Colon (tissue), 2 donors: ENCODE measurements at regions not wholly inside any gene's neighbourhood (a gene's known extent, or its start where the extent isn't known, plus 50 kb on each side); places are given as distances from the start of the nearest gene placed in this dataset.
"Not testable (repeated sequence)": the region's sequence is repeated elsewhere in the genome, so short reads cannot be mapped to it uniquely, and the experiment has no call there.

Experiments used
- FAIRE-seq: peaks from 2 replicates; lab custom pipeline; 2012; peaks lifted over from hg19 to GRCh38; lab: Jason Lieb, UNC
- donor health status: control.
- donor health status: control.

GRCh38 chrX:121298499-121298898 lies 251.1 kb downstream of the GLUD2 start:
- FAIRE-seq = no peak

- FAIRE-seq = no peak
Measured at GRCh38 chrX:121301356-121301755, 253.9 kb downstream of the GLUD2 start.

- FAIRE-seq = no peak
Measured at GRCh38 chrX:121301822-121302221, 254.4 kb downstream of the GLUD2 start.

- FAIRE-seq = no peak
Measured at GRCh38 chrX:121307449-121307848, 260.0 kb downstream of the GLUD2 start.

- peak; percentile 33 for FAIRE-seq
Measured at GRCh38 chrX:121308276-121308805, 260.9 kb downstream of the GLUD2 start.

- FAIRE-seq = no peak
Measured at GRCh38 chrX:121310820-121311219, 263.4 kb downstream of the GLUD2 start.

- FAIRE-seq = no peak
Measured at GRCh38 chrX:121320441-121320840, 273.0 kb downstream of the GLUD2 start.

GRCh38 chrX:121322159-121322558 lies 274.7 kb downstream of the GLUD2 start:
- no peak for FAIRE-seq

GRCh38 chrX:121323337-121323736 lies 275.9 kb downstream of the GLUD2 start:
- FAIRE-seq = no peak

GRCh38 chrX:121333942-121334341 lies 286.5 kb downstream of the GLUD2 start:
- no peak for FAIRE-seq

GRCh38 chrX:121336831-121337421 lies 289.5 kb downstream of the GLUD2 start:
- FAIRE-seq = no peak

- FAIRE-seq = no peak
Measured at GRCh38 chrX:121337816-121338215, 290.4 kb downstream of the GLUD2 start.

GRCh38 chrX:121349263-121349662 lies 301.9 kb downstream of the GLUD2 start:
- no peak for FAIRE-seq

- no peak for FAIRE-seq
Measured at GRCh38 chrX:121356139-121356849, 308.9 kb downstream of the GLUD2 start.

GRCh38 chrX:121356850-121357171 lies 309.4 kb downstream of the GLUD2 start:
- no peak for FAIRE-seq

GRCh38 chrX:121360280-121360679 lies 312.9 kb downstream of the GLUD2 start:
- FAIRE-seq = no peak

GRCh38 chrX:121365572-121366161 lies 318.3 kb downstream of the GLUD2 start:
- FAIRE-seq = no peak

- FAIRE-seq = peak; percentile 57
Measured at GRCh38 chrX:121374471-121374870, 327.1 kb downstream of the GLUD2 start.

- not testable (repeated sequence) for FAIRE-seq
Measured at GRCh38 chrX:121381915-121382314, 334.5 kb downstream of the GLUD2 start.

GRCh38 chrX:121389976-121390714 lies 342.7 kb downstream of the GLUD2 start:
- FAIRE-seq = no peak

- no peak for FAIRE-seq
Measured at GRCh38 chrX:121405826-121406225, 358.4 kb downstream of the GLUD2 start.

GRCh38 chrX:121407627-121408026 lies 360.2 kb downstream of the GLUD2 start:
- FAIRE-seq = no peak

- not testable (repeated sequence) for FAIRE-seq
Measured at GRCh38 chrX:121431514-121431913, 384.1 kb downstream of the GLUD2 start.
